ENCODE measurements at regions not wholly inside any gene's neighbourhood (a gene's known extent, or its start where the extent isn't known, plus 50 kb on each side); places are given as distances from the start of the nearest gene placed in this dataset.

DNA sequence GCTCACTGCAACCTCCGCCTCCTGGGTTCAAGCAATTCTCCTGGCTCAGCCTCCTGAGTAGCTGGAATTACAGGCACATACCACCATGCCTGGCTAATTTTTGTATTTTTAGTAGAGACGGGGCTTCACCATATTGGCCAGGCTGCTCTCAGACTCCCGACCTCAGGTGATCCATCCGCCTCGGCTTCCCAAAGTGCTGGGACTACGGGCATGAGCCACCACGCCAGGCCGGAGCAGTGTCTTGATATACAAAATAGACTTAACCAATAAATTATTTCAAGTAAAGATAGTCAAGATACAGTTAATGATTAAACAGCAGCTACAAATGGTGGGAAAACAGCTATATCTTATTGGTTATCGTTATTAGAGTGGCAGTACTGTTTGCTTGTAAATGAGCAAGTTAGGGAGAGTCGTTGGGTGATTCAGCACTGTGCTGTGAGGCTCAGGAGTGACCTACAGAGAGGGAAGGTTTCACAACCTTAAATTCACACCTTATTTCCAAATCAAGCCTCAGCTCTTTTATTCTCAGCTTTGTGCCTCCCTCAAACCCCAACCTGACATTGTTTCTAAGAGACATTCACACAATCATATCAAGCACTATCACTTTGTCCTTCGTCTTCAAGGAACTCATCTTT is 1128.4 kb upstream of the MAP3K7 start:
- in situ Hi-C loops (cut with HindIII; ENCODE audit: low pct_ligation_motif_present, low sequenced_read_pairs) = no loop called here
- Histone ChIP-seq H3K27ac (no peak overlapping the region), H3K27me3 (replicated peaks) (no peaks in the 10 kb centered on the region), H3K36me3 (replicated peaks) (no peaks in the 10 kb centered on the region), H3K4me3 (ENCODE audit: low read depth, low read length) (no peak overlapping the region)
- TF ChIP-seq, protein P1, sequence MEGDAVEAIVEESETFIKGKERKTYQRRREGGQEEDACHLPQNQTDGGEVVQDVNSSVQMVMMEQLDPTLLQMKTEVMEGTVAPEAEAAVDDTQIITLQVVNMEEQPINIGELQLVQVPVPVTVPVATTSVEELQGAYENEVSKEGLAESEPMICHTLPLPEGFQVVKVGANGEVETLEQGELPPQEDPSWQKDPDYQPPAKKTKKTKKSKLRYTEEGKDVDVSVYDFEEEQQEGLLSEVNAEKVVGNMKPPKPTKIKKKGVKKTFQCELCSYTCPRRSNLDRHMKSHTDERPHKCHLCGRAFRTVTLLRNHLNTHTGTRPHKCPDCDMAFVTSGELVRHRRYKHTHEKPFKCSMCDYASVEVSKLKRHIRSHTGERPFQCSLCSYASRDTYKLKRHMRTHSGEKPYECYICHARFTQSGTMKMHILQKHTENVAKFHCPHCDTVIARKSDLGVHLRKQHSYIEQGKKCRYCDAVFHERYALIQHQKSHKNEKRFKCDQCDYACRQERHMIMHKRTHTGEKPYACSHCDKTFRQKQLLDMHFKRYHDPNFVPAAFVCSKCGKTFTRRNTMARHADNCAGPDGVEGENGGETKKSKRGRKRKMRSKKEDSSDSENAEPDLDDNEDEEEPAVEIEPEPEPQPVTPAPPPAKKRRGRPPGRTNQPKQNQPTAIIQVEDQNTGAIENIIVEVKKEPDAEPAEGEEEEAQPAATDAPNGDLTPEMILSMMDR (IDR thresholded peaks at IDR 0.05; ENCODE audit: low read depth, low read length, missing control alignments) = no peak
- DNase-seq = no peak

DNA sequence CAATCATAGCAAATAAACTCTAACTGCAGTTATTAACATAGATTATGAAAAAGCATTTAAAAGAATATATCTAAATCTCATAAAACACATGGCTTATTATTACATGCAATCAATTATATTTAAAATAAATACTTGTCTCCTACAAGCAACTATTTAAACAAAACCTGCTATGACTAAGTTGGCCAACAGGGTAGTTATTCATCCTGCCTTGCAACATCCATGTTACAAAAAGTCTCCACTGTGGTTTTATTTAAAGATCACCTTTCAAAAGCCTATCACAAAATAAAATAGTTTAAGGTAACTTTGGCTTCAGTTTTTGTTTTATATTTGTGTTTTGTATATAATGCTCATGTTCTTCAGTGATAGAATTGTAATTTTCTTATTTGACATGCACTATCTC is 1127.0 kb upstream of the MAP3K7 start:
- TF ChIP-seq, protein P1 (IDR thresholded peaks at IDR 0.05; ENCODE audit: low read depth, low read length, missing control alignments) = no peak
- Histone ChIP-seq H3K36me3 (replicated peaks) (no peaks in the 10 kb centered on the region), H3K27ac (no peak overlapping the region), H3K27me3 (replicated peaks) (no peaks in the 10 kb centered on the region), H3K4me3 (ENCODE audit: low read depth, low read length) (no peak overlapping the region)
- no peak for DNase-seq
- in situ Hi-C loops (cut with HindIII; ENCODE audit: low pct_ligation_motif_present, low sequenced_read_pairs) = no loop called here

DNA sequence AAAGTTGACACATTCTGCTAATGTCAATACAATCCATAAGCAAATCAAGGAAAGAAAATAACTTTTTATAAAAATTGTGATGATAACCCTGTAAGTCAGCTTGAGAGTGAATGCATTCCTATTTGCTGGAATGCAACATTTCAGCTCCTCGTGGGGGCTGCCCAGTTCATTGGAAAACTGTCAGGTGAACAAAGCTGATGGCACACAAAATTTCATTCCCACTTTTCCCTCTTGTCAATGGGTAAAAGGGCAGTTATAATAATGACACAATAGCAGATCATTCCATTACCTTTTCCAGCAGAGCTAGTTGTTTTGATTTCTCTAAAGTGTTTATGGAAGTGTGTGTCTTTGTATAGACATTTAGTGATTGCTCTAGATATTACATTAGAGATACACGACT is 1124.6 kb upstream of the MAP3K7 start:
- Histone ChIP-seq H3K27me3 (replicated peaks) (no peaks in the 10 kb centered on the region), H3K4me3 (ENCODE audit: low read depth, low read length) (no peak overlapping the region), H3K36me3 (replicated peaks) (no peaks in the 10 kb centered on the region), H3K27ac (no peak overlapping the region)
- TF ChIP-seq, protein P1 (IDR thresholded peaks at IDR 0.05; ENCODE audit: low read depth, low read length, missing control alignments) = no peak
- no peak for DNase-seq
- in situ Hi-C loops (cut with HindIII; ENCODE audit: low pct_ligation_motif_present, low sequenced_read_pairs) = no loop called here

DNA sequence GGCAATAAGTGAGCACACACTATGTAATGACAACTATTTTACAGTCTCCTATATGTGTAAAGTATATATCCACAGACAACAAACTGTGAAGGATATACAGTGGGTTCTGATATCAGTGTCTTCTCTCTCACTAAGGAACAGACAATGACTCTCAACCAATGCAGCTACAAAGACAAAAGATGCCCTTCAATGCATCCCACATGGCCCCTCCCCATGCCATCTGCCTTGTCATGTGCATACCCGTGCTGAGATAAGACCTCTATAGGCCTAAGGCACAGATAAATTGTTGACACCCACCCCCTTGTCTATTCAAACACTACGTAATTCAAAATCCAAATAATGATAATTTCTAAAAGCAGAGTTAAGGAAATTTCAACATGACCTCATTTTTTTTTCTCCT is 1123.5 kb upstream of the MAP3K7 start:
- DNase-seq = no peak
- Histone ChIP-seq H3K27ac (no peak overlapping the region), H3K36me3 (replicated peaks) (no peaks in the 10 kb centered on the region), H3K27me3 (replicated peaks) (no peaks in the 10 kb centered on the region), H3K4me3 (ENCODE audit: low read depth, low read length) (no peak overlapping the region)
- TF ChIP-seq, protein P1 (IDR thresholded peaks at IDR 0.05; ENCODE audit: low read depth, low read length, missing control alignments) = no peak
- in situ Hi-C loops (cut with HindIII; ENCODE audit: low pct_ligation_motif_present, low sequenced_read_pairs) = no loop called here

DNA sequence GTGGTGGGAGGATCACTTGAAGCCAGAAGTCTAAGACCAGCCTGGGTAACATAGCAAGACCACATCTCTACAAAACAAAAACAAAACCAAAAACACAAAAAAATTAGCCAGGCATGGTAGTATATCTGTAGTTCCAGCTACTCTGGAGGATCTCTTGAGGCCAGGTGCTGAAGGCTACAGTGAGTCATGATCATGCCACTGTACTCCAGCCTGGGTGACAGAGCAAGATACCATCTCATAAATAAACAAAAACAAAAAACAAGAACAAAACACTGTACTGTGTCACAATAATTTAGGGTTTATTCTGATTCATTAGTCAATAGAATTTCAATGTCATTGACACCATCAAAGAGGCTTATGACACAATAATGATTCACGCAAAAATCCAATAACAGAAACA is 1121.7 kb upstream of the MAP3K7 start:
- in situ Hi-C loops (cut with HindIII; ENCODE audit: low pct_ligation_motif_present, low sequenced_read_pairs) = no loop called here
- no peak overlapping the region for H3K4me3 ChIP-seq (ENCODE audit: low read depth, low read length)
- no peaks in the 10 kb centered on the region for H3K27me3 ChIP-seq (replicated peaks)
- H3K27ac ChIP-seq = no peak overlapping the region
- TF ChIP-seq, protein P1 (IDR thresholded peaks at IDR 0.05; ENCODE audit: low read depth, low read length, missing control alignments) = no peak
- no peak for DNase-seq
- no peaks in the 10 kb centered on the region for H3K36me3 ChIP-seq (replicated peaks)

DNA sequence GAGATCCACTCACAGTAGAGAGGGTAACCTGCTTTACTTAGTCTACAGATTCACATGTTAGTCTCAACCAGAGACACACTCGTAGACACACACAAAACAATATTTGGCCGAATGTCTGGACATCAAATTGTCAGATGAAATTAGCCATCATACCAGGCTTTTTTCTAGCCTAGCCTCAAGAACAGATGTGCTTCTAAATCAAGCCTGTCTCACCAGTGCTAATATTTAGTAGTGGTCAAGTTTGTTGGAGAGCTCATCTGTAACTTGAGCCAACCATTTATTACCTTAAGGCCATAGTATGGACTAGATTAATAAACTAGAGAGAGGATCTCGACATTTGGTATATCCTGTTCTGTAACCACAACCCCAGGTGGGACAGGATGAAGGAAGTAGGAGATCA is 1118.8 kb upstream of the MAP3K7 start:
- Histone ChIP-seq H3K36me3 (replicated peaks) (no peaks in the 10 kb centered on the region), H3K4me3 (ENCODE audit: low read depth, low read length) (no peak overlapping the region), H3K27ac (no peak overlapping the region), H3K27me3 (replicated peaks) (no peaks in the 10 kb centered on the region)
- DNase-seq = no peak
- TF ChIP-seq, protein P1 (IDR thresholded peaks at IDR 0.05; ENCODE audit: low read depth, low read length, missing control alignments) = no peak
- in situ Hi-C loops (cut with HindIII; ENCODE audit: low pct_ligation_motif_present, low sequenced_read_pairs) = no loop called here

Measured in brain microvascular endothelial cell (primary cell).